C4-2B (cell line): ENCODE measurements at regions not wholly inside any gene's neighbourhood (a gene's known extent, or its start where the extent isn't known, plus 50 kb on each side); places are given as distances from the start of the nearest gene placed in this dataset.

Source experiments
- CTCF ChIP-seq: fragments of 450-650 bp; conservative IDR thresholded peaks from 2 replicates; pipeline ENCODE4 v1.5.1; 2017; ENCODE audit warnings: mild to moderate bottlenecking
- ZFX ChIP-seq: fragments of 450-650 bp; IDR thresholded peaks from 2 replicates; pipeline ENCODE4 v1.6.1; 2017

- TF ChIP-seq CTCF = no peak
- no peak for TF ChIP-seq ZFX
Measured at GRCh38 chr3:117128133-117128532, 418.6 kb downstream of the TUSC7 start.
